HG02642 (cell line): ENCODE measurements at regions not wholly inside any gene's neighbourhood (a gene's known extent, or its start where the extent isn't known, plus 50 kb on each side); places are given as distances from the start of the nearest gene placed in this dataset.

Experiments
- ATAC-seq: cut with Tn5 transposase; IDR thresholded peaks from one replicate; pipeline ENCODE4 v1.9.1; 2021; ENCODE audit warnings: mild to moderate bottlenecking; ENCODE audit not compliant: unreplicated experiment, poor library complexity

GRCh38 chr5:160918386-160918785 is 66.4 kb upstream of the ATP10B start:
- no peak for ATAC-seq

- ATAC-seq = no peak
These were observed 54.1 kb upstream of the ATP10B start for GRCh38 chr5:160906090-160906489.

GRCh38 chr5:160905285-160905684 is 53.3 kb upstream of the ATP10B start:
- ATAC-seq = no peak

- no peak for ATAC-seq
These were observed 52.6 kb upstream of the ATP10B start for GRCh38 chr5:160904591-160904990.

- ATAC-seq = no peak
These were observed 51.5 kb upstream of the ATP10B start for GRCh38 chr5:160903551-160903950.

- no peak for ATAC-seq
These were observed 51.1 kb upstream of the ATP10B start for GRCh38 chr5:160903076-160903475.
